Esophagus muscularis mucosa (tissue), 4 donors: ENCODE measurements at regions not wholly inside any gene's neighbourhood (a gene's known extent, or its start where the extent isn't known, plus 50 kb on each side); places are given as distances from the start of the nearest gene placed in this dataset.

ENCODE experiments used
- DNase-seq: peaks from one replicate; pipeline ENCODE4 v3.0.0-alpha.2; 2017; ENCODE audit errors: extremely low spot score
- H3K27ac ChIP-seq, 4 donors: fragments of 200-600 bp; sonication (generic); replicated peaks in 1 of 4; 1 replicate in 3 of 4; 2 replicates in 1 of 4; pipeline ENCODE4 v1.5.1; 2016 to 2019; ENCODE audit warnings: mild to moderate bottlenecking in 1 of 4
- H3K27me3 ChIP-seq, 4 donors: fragments of 200-600 bp; sonication (generic); one replicate each; pipeline versions ENCODE4 v1.5.1 to v1.6.0; 2016 to 2019
- H3K36me3 ChIP-seq, 4 donors: fragments of 200-600 bp; sonication (generic); one replicate each; pipeline ENCODE4 v1.5.1; 2016 to 2019
- H3K4me1 ChIP-seq, 4 donors: fragments of 200-600 bp; sonication (generic); one replicate each; pipeline ENCODE4 v1.5.1; 2016 to 2019
- H3K4me3 ChIP-seq, 4 donors: fragments of 200-600 bp; sonication (generic); 1 replicate in 2 of 4; 2 replicates in 2 of 4; pipeline ENCODE4 v1.5.1; 2016 to 2019; ENCODE audit warnings: mild to moderate bottlenecking in 4 of 4, moderate library complexity in 1 of 4
- H3K9me3 ChIP-seq, 4 donors: fragments of 200-600 bp; sonication (generic); 1 replicate in 3 of 4; 2 replicates in 1 of 4; pipeline ENCODE4 v1.5.1; 2016 to 2019
- EP300 ChIP-seq: sonication (generic); formaldehyde crosslinking; IDR thresholded peaks from one replicate; pipeline ENCODE4 v1.6.1; 2017; ENCODE audit warnings: antibody characterized with exemption
- POLR2A ChIP-seq: fragments of 450-650 bp; IDR thresholded peaks from one replicate; pipeline ENCODE4 v1.6.1; 2017; ENCODE audit warnings: antibody characterized with exemption, moderate library complexity, mild to moderate bottlenecking, low read depth
- POLR2AphosphoS5 ChIP-seq, 2 donors: sonication (generic); formaldehyde crosslinking; IDR thresholded peaks; one replicate each; pipeline ENCODE4 v1.6.1; 2017; ENCODE audit warnings: antibody characterized with exemption in 2 of 2
- WGBS: methylation state at CpG from one replicate; pipeline ENCODE4 v1.1.5; 2018; 5-methylcytosine and 5-hydroxymethylcytosine counted together
- intact Hi-C: fragments of 100-400 bp; cut with DNase I; formaldehyde crosslinking; loops from one replicate; pipeline ENCODE4 v1.15.1; 2023
- TF ChIP-seq, protein P1 (sequence below), 3 experiments: fragments of 200-600 bp in 2 of 3; fragments of 450-650 bp in 1 of 3; sonication (generic) in 2 of 3; IDR thresholded peaks; one replicate each; pipeline ENCODE4 v1.5.1; 2017 to 2019; ENCODE audit warnings: antibody characterized with exemption in 3 of 3, mild to moderate bottlenecking in 2 of 3, moderate library complexity in 1 of 3

DNA sequence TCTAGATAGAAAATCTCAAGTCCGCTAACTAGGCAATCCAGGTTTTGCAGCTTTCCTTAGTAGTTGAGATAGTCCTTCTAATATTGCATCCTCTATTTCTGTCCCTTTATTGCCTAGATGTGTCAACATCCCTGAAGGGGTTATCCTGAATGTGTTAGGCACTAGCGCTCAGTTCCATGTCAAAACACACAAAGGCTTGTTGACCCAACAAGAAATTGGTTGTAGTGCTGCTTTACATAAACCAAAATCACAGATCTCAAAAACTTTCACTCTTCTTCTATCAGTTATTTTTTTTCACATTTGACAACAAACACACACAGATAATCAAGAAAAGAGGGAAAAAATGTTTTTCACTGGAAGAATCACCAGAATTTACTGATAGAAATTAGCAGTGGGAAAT lies 51.4 kb upstream of the SOX2 start:
- WGBS: 96% methylated on average over 2 of the region's 2 CpGs
- Histone ChIP-seq H3K27me3 (no peaks in the 10 kb centered on the region), H3K36me3 (no peaks in the 10 kb centered on the region), H3K4me3 (no peak overlapping the region), H3K27ac (no peak overlapping the region), H3K9me3 (no peaks in the 10 kb centered on the region), H3K4me1 (no peaks in the 10 kb centered on the region)
- no peak for DNase-seq
- intact Hi-C loops: no loop called here
- TF ChIP-seq POLR2AphosphoS5 (IDR thresholded peaks at IDR 0.05) (no peak), EP300 (no peak), POLR2A (no peak)
- TF ChIP-seq, protein P1, sequence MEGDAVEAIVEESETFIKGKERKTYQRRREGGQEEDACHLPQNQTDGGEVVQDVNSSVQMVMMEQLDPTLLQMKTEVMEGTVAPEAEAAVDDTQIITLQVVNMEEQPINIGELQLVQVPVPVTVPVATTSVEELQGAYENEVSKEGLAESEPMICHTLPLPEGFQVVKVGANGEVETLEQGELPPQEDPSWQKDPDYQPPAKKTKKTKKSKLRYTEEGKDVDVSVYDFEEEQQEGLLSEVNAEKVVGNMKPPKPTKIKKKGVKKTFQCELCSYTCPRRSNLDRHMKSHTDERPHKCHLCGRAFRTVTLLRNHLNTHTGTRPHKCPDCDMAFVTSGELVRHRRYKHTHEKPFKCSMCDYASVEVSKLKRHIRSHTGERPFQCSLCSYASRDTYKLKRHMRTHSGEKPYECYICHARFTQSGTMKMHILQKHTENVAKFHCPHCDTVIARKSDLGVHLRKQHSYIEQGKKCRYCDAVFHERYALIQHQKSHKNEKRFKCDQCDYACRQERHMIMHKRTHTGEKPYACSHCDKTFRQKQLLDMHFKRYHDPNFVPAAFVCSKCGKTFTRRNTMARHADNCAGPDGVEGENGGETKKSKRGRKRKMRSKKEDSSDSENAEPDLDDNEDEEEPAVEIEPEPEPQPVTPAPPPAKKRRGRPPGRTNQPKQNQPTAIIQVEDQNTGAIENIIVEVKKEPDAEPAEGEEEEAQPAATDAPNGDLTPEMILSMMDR (IDR thresholded peaks at IDR 0.05): no peak

DNA sequence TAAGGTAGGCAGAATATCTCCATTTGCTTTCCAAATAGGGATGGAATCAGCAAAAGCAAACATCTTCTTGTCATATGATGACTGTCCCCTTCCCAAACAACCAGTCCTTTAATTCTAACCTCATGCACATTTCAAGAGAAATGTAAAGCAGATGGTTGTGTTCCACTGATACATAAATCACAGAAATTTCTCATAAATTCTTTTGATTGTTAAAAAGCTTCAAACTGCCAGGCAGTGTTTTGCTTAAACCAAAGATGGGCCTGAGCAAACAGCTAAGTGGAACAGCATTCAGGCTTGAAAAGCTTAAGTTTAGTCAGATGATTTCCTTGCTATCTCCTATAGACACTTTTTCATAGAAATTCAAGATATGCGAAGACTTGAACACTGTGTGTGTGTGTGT lies 74.3 kb upstream of the SOX2 start:
- H3K9me3 ChIP-seq: no peaks in the 10 kb centered on the region
- intact Hi-C loops: no loop called here
- no peak overlapping the region for H3K27ac ChIP-seq
- WGBS: 96% methylated on average over 1 of the region's 1 CpG
- H3K4me1 ChIP-seq: no peaks in the 10 kb centered on the region
- TF ChIP-seq POLR2A: no peak
- TF ChIP-seq EP300: no peak
- TF ChIP-seq POLR2AphosphoS5 (IDR thresholded peaks at IDR 0.05): no peak
- TF ChIP-seq, protein P1 (IDR thresholded peaks at IDR 0.05): no peak
- no peak for DNase-seq
- no peaks in the 10 kb centered on the region for H3K36me3 ChIP-seq
- no peaks in the 10 kb centered on the region for H3K27me3 ChIP-seq
- H3K4me3 ChIP-seq: no peak overlapping the region

DNA sequence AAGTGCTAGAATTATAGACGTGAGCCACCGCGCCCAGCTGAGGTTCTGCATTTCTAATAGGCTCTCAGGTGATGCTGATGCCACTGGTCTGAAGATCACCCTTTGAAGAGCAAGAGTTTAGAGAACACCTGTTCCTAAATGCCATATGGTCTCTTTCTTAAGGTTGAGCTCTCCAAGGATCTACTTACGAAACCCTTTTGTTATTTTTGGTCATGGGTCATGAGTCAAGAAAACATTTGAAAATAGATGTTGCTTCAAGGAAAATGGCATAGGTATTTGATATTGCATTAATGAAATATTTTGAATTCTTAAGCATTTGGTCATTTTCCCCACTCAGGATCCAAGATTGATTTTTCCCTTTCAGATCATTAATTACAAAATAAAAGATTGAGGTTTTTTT lies 74.7 kb upstream of the SOX2 start:
- H3K27ac ChIP-seq: no peak overlapping the region
- H3K4me3 ChIP-seq: no peak overlapping the region
- DNase-seq: no peak
- TF ChIP-seq, protein P1 (IDR thresholded peaks at IDR 0.05): no peak
- TF ChIP-seq POLR2A (no peak), POLR2AphosphoS5 (IDR thresholded peaks at IDR 0.05) (no peak), EP300 (no peak)
- H3K36me3 ChIP-seq: no peaks in the 10 kb centered on the region
- no peaks in the 10 kb centered on the region for H3K9me3 ChIP-seq
- no peaks in the 10 kb centered on the region for H3K4me1 ChIP-seq
- 93% methylated on average over 4 of the region's 4 CpGs for WGBS
- no peaks in the 10 kb centered on the region for H3K27me3 ChIP-seq
- intact Hi-C loops: no loop called here

DNA sequence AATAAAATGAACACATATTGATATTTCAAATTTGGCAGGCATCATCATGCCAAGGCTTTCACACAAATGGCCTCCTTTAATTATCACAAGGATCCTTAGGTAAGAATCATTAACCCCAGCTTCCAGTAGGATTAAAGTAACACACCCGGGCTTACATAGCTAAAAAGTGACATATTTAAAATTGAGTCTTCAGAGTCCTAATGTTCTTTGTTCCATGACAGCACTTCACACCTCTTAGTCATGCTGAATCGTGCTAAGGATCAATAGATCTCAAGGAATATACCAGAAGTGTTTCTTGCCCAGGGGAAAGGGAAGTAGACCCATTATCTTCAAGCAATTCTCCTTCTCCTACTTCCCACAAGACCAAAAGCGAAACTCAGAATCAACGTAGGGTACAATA lies 76.6 kb upstream of the SOX2 start:
- TF ChIP-seq, protein P1 (IDR thresholded peaks at IDR 0.05): no peak
- TF ChIP-seq POLR2AphosphoS5 (IDR thresholded peaks at IDR 0.05) (no peak), POLR2A (no peak), EP300 (no peak)
- no peak for DNase-seq
- WGBS: 77% methylated on average over 4 of the region's 4 CpGs
- intact Hi-C loops: no loop called here
- Histone ChIP-seq H3K27me3 (no peaks in the 10 kb centered on the region), H3K4me1 (no peaks in the 10 kb centered on the region), H3K4me3 (no peak overlapping the region), H3K36me3 (no peaks in the 10 kb centered on the region), H3K9me3 (no peaks in the 10 kb centered on the region), H3K27ac (no peak overlapping the region)

DNA sequence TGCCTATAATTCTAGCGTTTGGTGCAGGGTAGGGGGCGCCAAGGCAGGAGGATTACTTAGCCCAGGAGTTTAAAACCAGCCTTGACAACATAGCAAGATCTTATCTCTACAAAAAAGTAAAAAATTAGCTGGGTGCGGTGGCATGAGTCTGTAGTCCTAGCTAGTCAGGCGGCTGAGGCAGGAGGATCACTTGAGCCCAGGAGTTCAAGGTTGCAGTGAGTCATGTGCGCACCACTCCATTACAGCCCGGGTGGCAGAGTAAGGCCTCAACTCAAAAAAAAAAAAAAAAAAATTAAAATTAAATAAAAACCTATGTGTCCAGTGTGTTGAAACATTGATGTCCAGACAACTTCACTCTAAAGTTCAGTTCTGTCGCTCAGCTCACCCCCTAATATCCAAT lies 78.2 kb upstream of the SOX2 start:
- Histone ChIP-seq H3K27ac (no peak overlapping the region), H3K4me3 (no peak overlapping the region), H3K36me3 (no peaks in the 10 kb centered on the region), H3K27me3 (no peaks in the 10 kb centered on the region), H3K9me3 (no peaks in the 10 kb centered on the region), H3K4me1 (no peaks in the 10 kb centered on the region)
- intact Hi-C loops: no loop called here
- TF ChIP-seq EP300 (no peak), POLR2AphosphoS5 (IDR thresholded peaks at IDR 0.05) (no peak), POLR2A (no peak)
- TF ChIP-seq, protein P1 (IDR thresholded peaks at IDR 0.05): no peak
- no peak for DNase-seq
- 93% methylated on average over 7 of the region's 7 CpGs for WGBS
